Cardiac fibroblast (primary cell): ENCODE measurements at regions not wholly inside any gene's neighbourhood (a gene's known extent, or its start where the extent isn't known, plus 50 kb on each side); places are given as distances from the start of the nearest gene placed in this dataset.

Experiments used
- DNase-seq, 2 donors: peaks; one replicate each; pipeline versions ENCODE4 v3.0.0 to v3.0.0-alpha.2; 2010; ENCODE audit warnings: low read depth in 2 of 2
- H3K4me3 ChIP-seq, 2 donors: replicated peaks in 1 of 2; 1 replicate in 1 of 2; 2 replicates in 1 of 2; pipeline ENCODE4 v1.5.1; 2011; ENCODE audit warnings: low read depth in 2 of 2, low read length in 2 of 2, mild to moderate bottlenecking in 2 of 2, moderate library complexity in 1 of 2
- TF ChIP-seq, protein P1 (sequence below): IDR thresholded peaks from one replicate; pipeline ENCODE4 v1.5.1; 2011; ENCODE audit warnings: low read depth, mild to moderate bottlenecking, low read length, inconsistent platforms

DNA sequence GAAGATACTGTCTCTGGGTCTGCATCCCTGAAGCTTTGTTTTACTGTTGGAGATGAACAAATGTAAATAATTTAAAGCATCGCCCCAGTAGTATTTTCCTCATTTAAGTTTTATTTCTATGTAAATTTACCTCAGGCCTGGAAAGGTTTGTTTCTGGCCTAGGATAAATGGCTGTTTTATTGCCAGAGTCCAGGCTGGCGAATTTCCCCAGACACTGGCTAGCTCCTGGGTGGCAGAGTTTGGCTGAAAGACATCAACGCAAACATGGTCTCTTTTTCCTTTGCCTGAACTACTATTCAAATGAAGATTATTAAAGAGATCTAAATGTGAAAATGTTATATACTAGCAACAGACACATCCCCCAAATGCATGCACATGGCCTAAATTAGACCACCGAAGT is 136.7 kb upstream of the SESN3 start:
- no peak for DNase-seq
- TF ChIP-seq, protein P1, sequence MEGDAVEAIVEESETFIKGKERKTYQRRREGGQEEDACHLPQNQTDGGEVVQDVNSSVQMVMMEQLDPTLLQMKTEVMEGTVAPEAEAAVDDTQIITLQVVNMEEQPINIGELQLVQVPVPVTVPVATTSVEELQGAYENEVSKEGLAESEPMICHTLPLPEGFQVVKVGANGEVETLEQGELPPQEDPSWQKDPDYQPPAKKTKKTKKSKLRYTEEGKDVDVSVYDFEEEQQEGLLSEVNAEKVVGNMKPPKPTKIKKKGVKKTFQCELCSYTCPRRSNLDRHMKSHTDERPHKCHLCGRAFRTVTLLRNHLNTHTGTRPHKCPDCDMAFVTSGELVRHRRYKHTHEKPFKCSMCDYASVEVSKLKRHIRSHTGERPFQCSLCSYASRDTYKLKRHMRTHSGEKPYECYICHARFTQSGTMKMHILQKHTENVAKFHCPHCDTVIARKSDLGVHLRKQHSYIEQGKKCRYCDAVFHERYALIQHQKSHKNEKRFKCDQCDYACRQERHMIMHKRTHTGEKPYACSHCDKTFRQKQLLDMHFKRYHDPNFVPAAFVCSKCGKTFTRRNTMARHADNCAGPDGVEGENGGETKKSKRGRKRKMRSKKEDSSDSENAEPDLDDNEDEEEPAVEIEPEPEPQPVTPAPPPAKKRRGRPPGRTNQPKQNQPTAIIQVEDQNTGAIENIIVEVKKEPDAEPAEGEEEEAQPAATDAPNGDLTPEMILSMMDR: no peak
- no peak overlapping the region for H3K4me3 ChIP-seq

DNA sequence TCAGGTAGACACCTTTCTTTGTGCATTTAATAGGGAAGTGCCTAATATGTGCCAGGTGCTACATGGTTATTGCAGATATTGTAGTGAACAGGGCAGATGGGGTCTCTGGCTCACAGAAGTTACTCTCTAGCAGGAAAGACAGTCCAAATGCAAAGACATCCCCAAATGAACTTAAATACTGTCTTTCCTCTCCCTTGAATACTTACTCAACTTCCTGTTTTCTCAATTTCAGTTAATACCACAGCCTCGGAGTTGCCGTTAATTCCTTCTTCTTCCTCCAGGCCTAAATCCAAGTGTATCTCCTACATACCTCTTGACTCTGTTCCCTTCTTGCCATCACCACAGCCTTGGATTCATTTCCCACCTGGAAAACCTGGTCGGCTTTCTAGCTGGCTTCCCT is 134.3 kb upstream of the SESN3 start:
- peak in 1 of 2 donors; percentile 15 for DNase-seq
- no peak overlapping the region for H3K4me3 ChIP-seq
- TF ChIP-seq, protein P1: no peak

DNA sequence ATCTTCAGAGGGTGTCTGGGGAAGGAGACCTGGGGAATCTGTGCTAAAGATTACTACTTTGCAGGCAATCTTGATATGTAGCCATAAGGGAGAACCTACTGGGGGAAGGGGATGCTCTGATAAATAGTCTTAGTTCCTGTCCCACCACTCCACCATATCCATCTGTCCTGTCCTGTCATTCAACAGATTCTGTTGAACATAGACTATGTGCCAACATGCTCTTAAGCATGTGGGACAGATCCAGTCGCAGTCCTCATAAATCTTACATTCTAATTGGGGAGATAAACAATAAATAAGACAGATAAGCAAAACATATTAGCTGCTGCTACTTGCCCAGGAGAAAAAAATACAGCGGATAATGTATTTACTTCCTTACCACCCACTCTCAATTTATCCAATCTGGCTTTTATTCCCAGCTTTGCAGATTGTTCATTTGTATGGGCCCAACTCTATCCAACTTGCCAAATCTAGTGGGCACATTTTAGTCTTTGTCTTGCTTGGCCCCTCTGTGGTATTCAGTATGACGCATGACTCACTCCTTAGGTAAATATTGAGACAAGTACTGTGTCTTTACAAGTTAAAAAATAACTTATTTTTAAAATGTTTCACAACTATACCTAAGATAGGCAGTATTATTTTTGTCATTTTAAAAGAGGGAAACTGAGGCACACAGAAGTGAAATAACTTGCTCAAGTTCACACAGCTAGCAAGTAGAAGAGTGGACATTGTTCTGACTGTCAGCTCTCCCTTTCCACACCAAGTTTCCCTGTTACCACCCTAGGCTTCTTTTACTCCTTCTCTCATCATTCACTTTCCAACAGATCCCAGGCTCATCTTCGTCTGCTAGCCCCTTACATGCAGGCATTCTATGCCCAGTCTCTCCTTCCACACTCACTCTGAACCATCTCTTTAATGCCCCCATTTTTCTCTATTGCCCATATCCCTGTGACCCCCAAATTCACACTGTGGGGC is 133.6 kb upstream of the SESN3 start:
- H3K4me3 ChIP-seq: no peak overlapping the region
- TF ChIP-seq, protein P1: no peak
- DNase-seq: peak; percentile 13 to 50

DNA sequence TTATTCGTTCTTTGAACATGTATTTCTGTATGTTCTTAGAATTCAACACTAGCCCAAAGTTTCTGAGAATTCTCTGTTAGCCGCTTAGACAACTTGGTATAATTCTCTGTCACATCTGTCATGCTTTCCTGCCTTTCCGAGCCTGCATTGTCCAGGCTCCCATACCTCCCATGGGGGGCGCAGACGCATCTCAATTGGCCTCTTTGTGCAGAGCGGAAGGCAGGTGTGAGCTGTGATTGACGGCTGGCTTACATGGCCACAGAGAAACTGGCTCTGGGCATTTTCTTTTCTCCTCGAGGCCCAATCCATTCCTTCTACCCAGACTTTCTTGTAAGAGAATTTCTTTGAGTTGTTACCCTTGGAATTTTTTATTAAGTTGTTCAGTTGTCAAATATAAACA is 132.7 kb upstream of the SESN3 start:
- H3K4me3 ChIP-seq: no peak overlapping the region
- TF ChIP-seq, protein P1: no peak
- no peak for DNase-seq

DNA sequence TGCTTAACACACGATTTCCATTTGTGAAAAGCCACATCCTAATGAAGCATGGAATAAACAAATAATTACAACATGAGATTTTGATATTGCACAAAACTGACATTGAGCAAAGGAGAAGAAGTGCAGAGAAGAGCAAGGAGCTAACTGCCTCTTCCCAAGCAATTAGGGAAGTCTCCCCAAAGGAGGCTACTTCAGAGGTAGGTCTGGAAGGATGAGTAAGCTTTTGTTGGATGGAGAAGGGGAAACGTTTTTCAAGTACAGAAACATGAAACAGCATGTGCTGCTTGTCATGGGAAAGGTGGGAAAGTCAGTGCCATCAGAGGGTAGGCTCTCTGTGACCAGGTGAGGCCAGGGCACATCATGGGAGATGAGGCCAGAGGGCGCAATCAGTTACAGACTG is 132.2 kb upstream of the SESN3 start:
- DNase-seq: no peak
- H3K4me3 ChIP-seq: no peak overlapping the region
- TF ChIP-seq, protein P1: no peak

DNA sequence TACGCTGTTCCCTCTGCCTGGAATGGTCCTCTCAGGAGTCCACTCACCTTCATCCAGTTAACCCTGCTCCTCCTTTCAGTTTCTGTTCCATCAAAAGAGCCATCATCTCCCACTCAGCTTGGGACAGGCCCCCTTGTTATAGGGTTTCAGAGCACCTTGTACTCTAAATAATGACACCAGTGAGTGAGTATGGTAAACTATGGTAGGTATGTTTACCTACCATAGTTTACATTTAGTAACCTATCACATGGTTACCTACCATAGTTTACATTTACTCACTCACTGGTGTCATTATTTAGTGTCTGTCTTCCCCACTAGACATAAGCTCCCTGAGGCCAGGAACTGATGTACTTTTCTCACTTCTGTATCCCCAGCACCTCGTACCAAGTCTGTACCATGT is 130.2 kb upstream of the SESN3 start:
- H3K4me3 ChIP-seq: no peak overlapping the region
- DNase-seq: no peak
- TF ChIP-seq, protein P1: no peak
